Epithelial cell of esophagus (primary cell): ENCODE measurements at regions not wholly inside any gene's neighbourhood (a gene's known extent, or its start where the extent isn't known, plus 50 kb on each side); places are given as distances from the start of the nearest gene placed in this dataset.
"Not testable (repeated sequence)": the region's sequence is repeated elsewhere in the genome, so short reads cannot be mapped to it uniquely, and the experiment has no call there.

Experiments
- DNase-seq: peaks from one replicate; pipeline ENCODE4 v3.0.0; 2010; ENCODE audit warnings: low read depth
- H3K4me3 ChIP-seq: 2 replicates; pipeline ENCODE4 v1.5.1; 2011; ENCODE audit warnings: mild to moderate bottlenecking, low read length, control low read depth
- CTCF ChIP-seq: IDR thresholded peaks from 2 replicates; pipeline ENCODE4 v1.5.1; 2011; ENCODE audit warnings: low read depth, mild to moderate bottlenecking, low read length, control low read depth, inconsistent platforms; ENCODE audit not compliant: insufficient read depth; ENCODE audit errors: missing control alignments

GRCh38 chr20:17825252-17825959, 125.6 kb downstream of the BANF2 start:
- no peak overlapping the region for H3K4me3 ChIP-seq
- no peak for DNase-seq
- TF ChIP-seq CTCF: no peak

- no peak for TF ChIP-seq CTCF
- DNase-seq: no peak
- H3K4me3 ChIP-seq: no peak overlapping the region
Measured at GRCh38 chr20:17824676-17825251, 125.0 kb downstream of the BANF2 start.

- TF ChIP-seq CTCF: no peak
- no peak for DNase-seq
- H3K4me3 ChIP-seq: no peak overlapping the region
Measured at GRCh38 chr20:17823409-17824144, 123.8 kb downstream of the BANF2 start.

GRCh38 chr20:17822540-17823408, 123.0 kb downstream of the BANF2 start:
- H3K4me3 ChIP-seq: no peak overlapping the region
- DNase-seq: no peak
- TF ChIP-seq CTCF: no peak

GRCh38 chr20:17822039-17822438, 122.3 kb downstream of the BANF2 start:
- peak; percentile 62 for DNase-seq
- TF ChIP-seq CTCF: no peak
- no peak overlapping the region for H3K4me3 ChIP-seq

GRCh38 chr20:17821606-17822005, 121.8 kb downstream of the BANF2 start:
- not testable (repeated sequence) for DNase-seq, H3K4me3 ChIP-seq
